ENCODE measurements at regions not wholly inside any gene's neighbourhood (a gene's known extent, or its start where the extent isn't known, plus 50 kb on each side); places are given as distances from the start of the nearest gene placed in this dataset.

DNA sequence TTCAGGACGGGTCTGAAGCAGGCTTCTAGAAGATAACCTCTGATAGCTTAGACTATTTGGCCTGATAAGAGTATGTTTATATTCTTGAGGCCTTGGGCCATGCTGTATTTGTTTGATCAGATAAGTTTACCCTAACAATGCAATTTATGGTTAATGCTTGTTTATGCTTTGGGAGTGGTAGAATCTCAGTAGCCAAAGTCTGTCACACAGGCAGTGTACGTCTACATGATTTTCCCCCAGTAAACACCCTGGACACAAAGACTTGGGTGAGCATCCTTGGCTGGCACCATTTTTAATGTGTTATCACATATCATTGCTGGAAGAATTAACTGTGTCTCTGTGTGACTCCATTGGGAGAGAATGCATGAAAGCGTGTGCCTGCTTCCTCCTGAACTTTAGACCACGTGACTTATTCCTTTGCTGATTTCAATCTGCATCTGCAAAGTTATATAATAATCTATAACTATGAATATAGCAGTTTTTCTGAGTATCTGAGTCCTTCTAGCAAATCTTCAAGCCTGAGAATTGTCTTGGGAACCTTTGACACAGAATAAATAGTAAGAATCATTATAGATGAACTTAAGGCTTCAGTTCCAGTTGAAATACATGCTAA is 172.4 kb downstream of the CASP12 start:
- H3K27me3 Mint-ChIP-seq, result no peaks in the 10 kb centered on the region
- Histone ChIP-seq H3K4me3 (ENCODE audit: low read length) (no peak overlapping the region), H3K27ac (ENCODE audit: low read depth in 1 of 2, low read length in 2 of 2) (no peak overlapping the region), H3K36me3 (ENCODE audit: insufficient read depth, low read length) (no peaks in the 10 kb centered on the region), H3K9me3 (ENCODE audit: control insufficient read depth in 1 of 2, insufficient read depth in 1 of 2, low read length in 2 of 2) (peaks cover 0 to 7% of the 10 kb centered on the region in 2 experiments), H3K27me3 (ENCODE audit: control insufficient read depth in 1 of 2, insufficient read depth in 2 of 2, low read length in 2 of 2) (no peaks in the 10 kb centered on the region), H3K4me1 (ENCODE audit: insufficient read depth, low read length) (no peaks in the 10 kb centered on the region)
- peaks cover 5% of the 10 kb centered on the region for H3K9me3 Mint-ChIP-seq
- no peak for ATAC-seq (ENCODE audit: poor library complexity)
- intact Hi-C loops (cut with DNase I, micrococcal nuclease), result no loop called here
- DNase-seq, result no peak
- H3K4me3 Mint-ChIP-seq, result no peak overlapping the region
- ChIA-PET CTCF (no interaction called here), POLR2A (interaction anchor here (0.6 to 1.0 kb wide), 2 partner anchors 20 to 145 kb away, joined by 4 read pairs; no protein-coding TSS in a partner anchor)
- no peak overlapping the region for H3K27ac Mint-ChIP-seq
- peaks cover 5% of the 10 kb centered on the region for H3K4me1 Mint-ChIP-seq (ENCODE audit: low read depth)
- TF ChIP-seq, protein P1, sequence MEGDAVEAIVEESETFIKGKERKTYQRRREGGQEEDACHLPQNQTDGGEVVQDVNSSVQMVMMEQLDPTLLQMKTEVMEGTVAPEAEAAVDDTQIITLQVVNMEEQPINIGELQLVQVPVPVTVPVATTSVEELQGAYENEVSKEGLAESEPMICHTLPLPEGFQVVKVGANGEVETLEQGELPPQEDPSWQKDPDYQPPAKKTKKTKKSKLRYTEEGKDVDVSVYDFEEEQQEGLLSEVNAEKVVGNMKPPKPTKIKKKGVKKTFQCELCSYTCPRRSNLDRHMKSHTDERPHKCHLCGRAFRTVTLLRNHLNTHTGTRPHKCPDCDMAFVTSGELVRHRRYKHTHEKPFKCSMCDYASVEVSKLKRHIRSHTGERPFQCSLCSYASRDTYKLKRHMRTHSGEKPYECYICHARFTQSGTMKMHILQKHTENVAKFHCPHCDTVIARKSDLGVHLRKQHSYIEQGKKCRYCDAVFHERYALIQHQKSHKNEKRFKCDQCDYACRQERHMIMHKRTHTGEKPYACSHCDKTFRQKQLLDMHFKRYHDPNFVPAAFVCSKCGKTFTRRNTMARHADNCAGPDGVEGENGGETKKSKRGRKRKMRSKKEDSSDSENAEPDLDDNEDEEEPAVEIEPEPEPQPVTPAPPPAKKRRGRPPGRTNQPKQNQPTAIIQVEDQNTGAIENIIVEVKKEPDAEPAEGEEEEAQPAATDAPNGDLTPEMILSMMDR (IDR thresholded peaks at IDR 0.05), result no peak
- H3K36me3 Mint-ChIP-seq (ENCODE audit: low read depth), result no peaks in the 10 kb centered on the region

DNA sequence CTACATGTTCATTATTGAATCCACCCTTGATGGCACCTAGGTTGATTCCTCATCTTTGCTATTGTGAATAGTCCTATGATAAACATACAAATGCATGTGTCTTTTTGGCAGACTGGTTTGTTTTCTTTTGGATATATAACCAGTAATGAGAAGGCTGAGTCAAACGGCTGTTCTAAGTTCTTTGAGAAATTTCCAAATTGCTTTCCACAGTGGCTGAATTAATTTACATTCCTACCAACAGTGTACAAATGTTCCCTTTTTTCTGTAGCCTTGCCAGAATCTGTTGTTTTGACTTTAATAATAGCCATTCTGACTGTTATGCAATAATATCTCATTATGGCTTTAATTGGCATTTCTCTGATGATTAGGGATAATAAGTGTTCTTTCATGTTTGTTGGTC is 184.9 kb downstream of the CASP12 start:
- Histone ChIP-seq H3K4me1 (ENCODE audit: insufficient read depth, low read length) (peaks cover 4% of the 10 kb centered on the region), H3K36me3 (ENCODE audit: insufficient read depth, low read length) (no peaks in the 10 kb centered on the region), H3K27me3 (ENCODE audit: control insufficient read depth in 1 of 2, insufficient read depth in 2 of 2, low read length in 2 of 2) (no peaks in the 10 kb centered on the region), H3K27ac (ENCODE audit: low read depth in 1 of 2, low read length in 2 of 2) (no peak overlapping the region), H3K9me3 (ENCODE audit: control insufficient read depth in 1 of 2, insufficient read depth in 1 of 2, low read length in 2 of 2) (no peaks in the 10 kb centered on the region), H3K4me3 (ENCODE audit: low read length) (no peak overlapping the region)
- no peak overlapping the region for H3K27ac Mint-ChIP-seq
- H3K4me1 Mint-ChIP-seq (ENCODE audit: low read depth), result peaks cover 13% of the 10 kb centered on the region
- TF ChIP-seq, protein P1 (IDR thresholded peaks at IDR 0.05), result no peak
- DNase-seq (no peak), ATAC-seq (ENCODE audit: poor library complexity) (no peak)
- no peak overlapping the region for H3K4me3 Mint-ChIP-seq
- no peaks in the 10 kb centered on the region for H3K27me3 Mint-ChIP-seq
- ChIA-PET CTCF (no interaction called here), POLR2A (interaction anchor here (1.2 kb wide), 1 partner anchor 8 kb away, joined by 3 read pairs; no protein-coding TSS in a partner anchor)
- H3K9me3 Mint-ChIP-seq, result peaks cover 3% of the 10 kb centered on the region
- H3K36me3 Mint-ChIP-seq (ENCODE audit: low read depth), result no peaks in the 10 kb centered on the region
- intact Hi-C loops (cut with DNase I, micrococcal nuclease), result no loop called here

DNA sequence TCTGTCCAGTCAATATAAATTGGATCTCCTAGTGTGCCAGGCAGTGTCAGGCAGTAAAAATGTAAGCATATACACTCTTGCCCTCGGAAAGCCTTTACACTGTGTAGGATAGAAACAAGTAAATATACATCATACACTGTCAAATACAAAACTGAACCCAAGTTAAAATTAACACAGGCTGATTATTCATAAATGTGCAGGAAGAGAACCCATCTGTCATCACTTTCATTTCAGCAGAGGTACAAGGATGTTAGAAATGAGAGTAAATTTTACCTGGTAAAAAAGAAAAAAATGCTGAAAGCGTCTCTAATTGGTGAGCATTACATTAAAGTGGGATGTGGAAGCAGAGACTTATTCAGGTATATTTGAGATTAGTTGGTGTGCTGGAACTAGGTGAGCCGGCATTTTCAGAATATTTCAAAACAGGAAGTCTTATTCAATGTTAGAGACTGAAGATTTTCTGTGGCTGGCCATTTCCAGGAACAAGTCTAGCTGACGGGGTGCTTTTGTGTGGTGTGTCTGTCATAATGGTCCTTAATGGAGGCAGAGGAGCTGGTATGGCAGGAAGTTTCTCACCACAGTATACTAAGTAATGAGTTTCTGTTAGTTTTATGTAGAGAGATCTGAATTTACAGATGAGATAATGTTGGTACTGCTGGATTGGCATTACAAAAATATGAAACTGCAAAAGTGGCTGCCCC is 192.6 kb downstream of the CASP12 start:
- TF ChIP-seq, protein P1 (IDR thresholded peaks at IDR 0.05), result no peak
- Mint-ChIP-seq H3K36me3 (ENCODE audit: low read depth) (no peaks in the 10 kb centered on the region), H3K4me3 (peak overlapping the region; percentile 71), H3K27me3 (no peaks in the 10 kb centered on the region), H3K4me1 (ENCODE audit: low read depth) (peaks cover 66% of the 10 kb centered on the region), H3K27ac (peak overlapping the region; percentile 94), H3K9me3 (peaks cover 4% of the 10 kb centered on the region)
- POLR2A ChIA-PET, result interaction anchor here (0.6 to 2.0 kb wide), 16 partner anchors 9 to 1596 kb away, joined by 3 to 7 read pairs (median 4); partner anchors contain the start of genes AASDHPPT, CASP4, DYNC2H1 and KBTBD3
- Histone ChIP-seq H3K9me3 (ENCODE audit: control insufficient read depth in 1 of 2, insufficient read depth in 1 of 2, low read length in 2 of 2) (no peaks in the 10 kb centered on the region), H3K36me3 (ENCODE audit: insufficient read depth, low read length) (no peaks in the 10 kb centered on the region), H3K27ac (ENCODE audit: low read depth in 1 of 2, low read length in 2 of 2) (peak overlapping the region; percentile 80 to 82), H3K4me3 (ENCODE audit: low read length) (peak overlapping the region; percentile 45), H3K4me1 (ENCODE audit: insufficient read depth, low read length) (peaks cover 30% of the 10 kb centered on the region), H3K27me3 (ENCODE audit: control insufficient read depth in 1 of 2, insufficient read depth in 2 of 2, low read length in 2 of 2) (no peaks in the 10 kb centered on the region)
- DNase-seq, result peak; percentile 44 to 94 (median 65)
- intact Hi-C loops (cut with DNase I, micrococcal nuclease), result no loop called here
- CTCF ChIA-PET, result no interaction called here
- ATAC-seq (ENCODE audit: poor library complexity), result peak; percentile 95

All from CD4-positive, alpha-beta T cell (primary cell).